GM20000 (cell line): ENCODE measurements at regions not wholly inside any gene's neighbourhood (a gene's known extent, or its start where the extent isn't known, plus 50 kb on each side); places are given as distances from the start of the nearest gene placed in this dataset.

Source experiments
- DNase-seq: peaks from one replicate; pipeline ENCODE4 v3.0.0; 2012; ENCODE audit warnings: low spot score
- CTCF ChIP-seq: IDR thresholded peaks from 2 replicates; pipeline ENCODE4 v1.5.1; 2012; ENCODE audit warnings: mild to moderate bottlenecking, control low read depth; ENCODE audit errors: extremely low read depth, missing control alignments

GRCh38 chr9:550333-550732 is 291.2 kb upstream of the DMRT1 start:
- DNase-seq: no peak
- no peak for TF ChIP-seq CTCF

- no peak for DNase-seq
- no peak for TF ChIP-seq CTCF
Measured at GRCh38 chr9:551986-552929, 289.2 kb upstream of the DMRT1 start.

- no peak for TF ChIP-seq CTCF
- DNase-seq: no peak
Measured at GRCh38 chr9:555493-555892, 286.0 kb upstream of the DMRT1 start.

GRCh38 chr9:556199-556598 is 285.3 kb upstream of the DMRT1 start:
- TF ChIP-seq CTCF: no peak
- DNase-seq: no peak

GRCh38 chr9:556675-557074 is 284.8 kb upstream of the DMRT1 start:
- no peak for TF ChIP-seq CTCF
- no peak for DNase-seq

GRCh38 chr9:557601-558201 is 283.8 kb upstream of the DMRT1 start:
- DNase-seq: no peak
- TF ChIP-seq CTCF: no peak

GRCh38 chr9:561427-561826 is 280.1 kb upstream of the DMRT1 start:
- TF ChIP-seq CTCF: no peak
- no peak for DNase-seq
